GM19455 (cell line): ENCODE measurements at regions not wholly inside any gene's neighbourhood (a gene's known extent, or its start where the extent isn't known, plus 50 kb on each side); places are given as distances from the start of the nearest gene placed in this dataset.

Experiments
- ATAC-seq: cut with Tn5 transposase; IDR thresholded peaks from one replicate; pipeline ENCODE4 v1.9.1; 2021; ENCODE audit not compliant: unreplicated experiment

DNA sequence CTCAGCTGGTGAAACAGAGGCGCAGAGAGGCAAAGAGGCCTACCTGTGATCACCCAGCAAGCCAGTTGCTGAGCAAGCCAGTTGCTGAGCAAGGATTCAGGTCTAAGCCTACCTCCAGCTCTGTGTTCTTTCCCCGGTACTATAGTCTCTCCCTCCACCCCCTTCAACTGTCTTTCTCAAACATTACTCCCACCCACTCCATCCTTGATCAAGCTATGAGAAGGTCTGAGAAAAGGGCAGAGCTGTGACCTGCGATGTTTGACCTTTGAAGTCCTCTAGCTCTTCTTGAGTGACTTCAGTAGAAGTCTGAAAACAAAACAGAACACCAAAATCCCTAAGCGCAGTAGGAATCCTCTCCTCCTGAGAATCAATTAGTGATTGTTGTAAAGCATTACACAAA lies 665.2 kb upstream of the ID2 start:
- no peak for ATAC-seq

DNA sequence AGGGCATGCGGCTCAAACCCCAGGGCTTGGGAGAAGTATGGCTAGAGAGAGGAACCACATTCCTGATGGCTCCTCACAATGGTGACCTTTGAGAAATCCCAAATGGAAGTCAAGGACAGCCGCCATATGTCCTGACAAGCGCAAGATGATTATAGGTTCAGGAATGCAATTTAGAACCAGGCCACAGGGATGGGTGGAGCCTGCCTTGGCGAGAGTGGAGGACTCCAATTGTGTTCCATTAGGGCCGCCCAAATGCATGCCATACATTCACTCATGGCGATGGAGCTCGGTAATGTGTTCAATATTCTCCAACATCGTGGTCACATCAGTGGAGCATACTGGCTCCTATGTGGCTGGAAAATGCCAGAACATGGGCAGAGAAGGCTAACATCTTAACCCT lies 662.9 kb upstream of the ID2 start:
- no peak for ATAC-seq

DNA sequence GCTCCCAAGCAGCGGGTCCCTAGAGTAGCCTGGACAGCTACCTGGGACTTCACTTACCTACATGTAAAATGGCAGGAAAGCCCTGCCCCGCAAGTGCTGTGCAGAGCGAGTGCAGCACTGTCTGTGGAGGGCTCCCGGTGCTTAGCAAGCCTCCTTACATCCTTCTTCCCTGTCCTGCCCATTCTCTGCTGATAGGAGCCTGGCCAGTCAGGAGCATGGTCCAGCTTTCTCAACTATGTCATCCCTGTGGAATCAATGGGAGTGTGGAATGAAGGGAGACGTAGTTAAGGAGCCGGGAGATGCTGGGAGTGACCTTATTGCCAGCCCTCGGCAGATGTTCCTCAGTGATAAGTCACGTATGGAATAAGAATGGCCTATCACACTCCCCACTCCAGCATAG lies 661.9 kb upstream of the ID2 start:
- no peak for ATAC-seq

DNA sequence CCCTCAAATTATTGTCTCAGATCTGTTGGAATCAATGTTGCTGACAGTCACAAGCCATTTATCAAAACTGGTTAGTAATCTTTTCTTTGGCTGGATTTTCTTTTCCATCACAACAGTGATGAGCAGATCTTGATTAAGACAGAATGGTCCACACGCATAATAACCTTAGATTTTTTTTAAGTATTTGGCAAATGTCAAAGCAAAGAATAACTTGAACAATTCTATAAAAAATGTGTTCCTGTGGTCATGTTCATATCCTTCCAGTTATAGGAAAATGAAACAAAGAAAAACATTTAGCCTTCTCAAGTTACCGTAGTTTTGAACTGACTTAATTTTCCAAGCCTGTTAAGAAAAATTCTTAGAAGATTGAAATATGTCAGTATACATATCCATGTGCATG lies 659.9 kb upstream of the ID2 start:
- ATAC-seq = no peak

DNA sequence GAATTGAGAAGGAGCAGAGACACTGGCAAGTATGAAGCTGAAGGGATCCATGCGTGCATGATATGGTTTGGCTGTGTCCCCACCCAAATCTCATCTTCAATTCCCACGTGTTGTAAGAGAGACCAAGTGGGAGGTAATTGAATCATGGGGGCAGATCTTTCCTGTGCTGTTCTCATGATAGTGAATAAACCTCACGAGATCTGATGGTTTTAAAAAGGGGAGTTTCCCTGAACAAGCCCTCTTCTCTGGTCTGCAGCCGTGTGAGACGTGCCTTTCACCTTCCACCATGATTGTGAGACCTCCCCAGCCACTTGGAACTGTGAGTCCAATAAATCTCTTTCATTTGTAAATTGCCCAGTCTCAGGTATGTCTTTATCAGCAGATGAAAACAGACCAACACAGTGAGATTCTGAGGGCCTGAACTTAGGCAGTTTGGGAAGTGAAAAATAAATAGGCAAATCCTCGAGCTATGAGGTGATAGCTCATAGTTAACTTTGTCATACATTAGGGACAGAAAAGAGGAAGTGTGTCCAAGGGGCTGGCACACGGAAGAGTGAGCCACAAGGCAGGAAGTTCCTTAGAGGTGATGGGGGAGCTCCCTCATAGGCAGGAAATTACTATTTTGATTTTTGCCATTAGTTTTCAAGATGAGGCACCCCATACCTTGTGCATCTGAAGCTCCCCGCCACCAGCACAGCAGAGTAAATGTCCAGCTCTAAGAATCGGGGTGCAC lies 658.8 kb upstream of the ID2 start:
- no peak for ATAC-seq

DNA sequence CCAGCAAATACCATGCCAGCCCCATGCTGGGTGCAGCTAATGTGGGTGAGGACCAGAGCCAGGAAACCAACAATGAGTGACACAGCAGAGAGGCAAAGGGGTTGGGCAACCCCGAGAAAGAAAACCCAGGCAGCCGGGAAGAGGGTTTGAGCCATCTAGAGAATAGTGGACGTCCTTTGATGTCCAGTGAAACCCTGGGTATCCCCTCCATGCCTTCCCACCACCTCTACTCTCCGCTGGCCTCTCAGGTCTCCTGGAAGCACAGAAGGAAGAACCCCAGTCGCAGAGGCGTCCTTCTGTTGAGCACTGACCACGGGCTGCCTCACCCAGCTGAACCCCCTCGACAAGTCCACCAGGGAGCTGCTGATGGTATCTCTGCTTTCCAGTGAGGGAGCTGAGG lies 657.4 kb upstream of the ID2 start:
- ATAC-seq = no peak

DNA sequence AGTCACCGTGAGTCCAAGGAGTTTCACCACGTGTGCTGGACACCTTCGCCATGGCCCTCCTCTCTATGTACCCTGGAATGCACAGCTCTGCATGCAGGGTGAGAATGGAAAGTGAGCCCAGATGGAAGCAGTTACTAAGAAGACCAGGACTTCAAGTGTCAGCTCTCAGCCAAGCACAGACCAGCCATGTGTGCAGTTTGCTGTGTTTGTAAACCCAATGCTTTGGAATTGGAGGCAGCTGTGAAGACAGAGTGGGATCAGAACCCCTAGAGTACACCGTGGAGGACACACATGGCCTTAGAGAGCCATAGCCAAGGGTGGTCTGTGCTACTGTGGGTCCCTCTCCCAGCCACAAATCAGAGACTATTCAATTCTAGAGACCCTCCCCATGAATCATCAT lies 655.5 kb upstream of the ID2 start:
- no peak for ATAC-seq

DNA sequence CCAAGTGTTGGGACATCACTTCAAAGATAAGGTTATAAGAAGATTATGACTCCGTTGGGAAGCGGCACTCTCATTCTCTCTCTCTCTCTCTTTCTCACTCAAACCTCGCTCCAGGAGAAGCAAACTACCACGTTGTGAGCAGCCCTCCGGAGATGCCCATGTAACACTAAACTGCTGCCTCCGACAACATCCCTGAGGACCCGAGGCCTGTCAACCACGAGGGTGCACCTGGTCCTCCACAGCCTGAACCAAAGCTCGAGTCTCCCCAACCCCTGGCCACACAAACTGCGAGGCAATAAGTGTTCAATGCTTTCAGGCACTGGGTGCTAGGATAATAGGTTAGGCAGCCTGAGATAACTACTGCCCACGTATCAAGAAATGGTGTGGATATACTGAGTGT lies 654.5 kb upstream of the ID2 start:
- no peak for ATAC-seq

DNA sequence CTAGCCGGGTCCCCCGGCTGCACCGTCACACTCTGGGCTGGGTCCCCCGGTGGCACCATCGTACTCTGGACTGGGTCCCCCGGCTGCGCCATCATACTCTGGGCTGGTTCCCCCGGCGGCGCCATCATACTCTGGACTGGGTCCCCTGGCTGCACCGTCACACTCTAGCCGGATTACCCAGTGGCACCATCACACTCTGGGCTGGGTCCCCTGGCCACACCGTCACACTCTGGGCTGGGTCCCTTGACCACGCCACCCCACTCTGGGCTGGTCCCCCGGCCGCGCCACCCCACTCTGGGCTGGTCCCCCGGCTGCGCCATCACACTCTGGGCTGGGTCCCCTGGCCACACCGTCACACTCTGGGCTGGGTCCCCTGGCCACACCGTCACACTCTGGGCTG lies 653.8 kb upstream of the ID2 start:
- no peak for ATAC-seq

DNA sequence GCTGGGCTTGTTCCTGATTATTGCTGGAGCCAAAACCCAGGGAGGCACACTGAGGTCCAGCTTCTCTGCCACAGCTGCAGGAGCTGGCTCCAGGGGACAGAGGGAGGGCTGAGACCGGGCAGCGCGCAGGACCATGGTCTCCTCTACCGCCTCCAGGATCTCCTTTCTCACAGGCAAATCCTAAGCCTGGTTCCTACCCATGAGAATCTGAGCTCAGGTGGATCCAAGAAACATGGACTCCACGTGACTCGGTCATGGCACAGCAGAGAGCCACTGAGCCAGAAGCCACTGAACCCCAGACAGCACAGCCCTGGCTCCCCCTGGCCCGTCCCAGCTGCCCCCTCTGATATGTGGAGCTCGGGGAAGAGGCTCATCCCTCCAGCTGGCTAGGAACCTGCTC lies 653.4 kb upstream of the ID2 start:
- no peak for ATAC-seq

DNA sequence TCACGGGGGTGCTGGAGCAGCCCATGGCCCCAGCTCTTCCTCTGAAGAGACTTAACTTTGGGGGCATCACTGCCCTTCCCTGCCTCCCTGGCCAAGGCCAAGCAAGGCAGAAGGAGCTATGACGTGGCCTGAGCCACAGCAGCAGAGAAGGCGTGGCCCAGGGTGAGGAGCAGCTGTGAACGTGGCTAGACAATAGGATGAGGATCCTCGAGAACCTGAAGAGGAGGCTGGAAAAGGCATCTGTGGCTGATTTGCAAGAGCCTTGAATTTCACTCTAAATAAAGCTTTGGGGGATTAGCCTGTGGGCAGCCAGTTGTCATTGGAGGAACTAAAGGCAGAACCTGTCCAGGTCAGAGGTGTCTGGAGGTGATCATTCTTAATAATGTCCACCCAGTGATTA lies 652.9 kb upstream of the ID2 start:
- ATAC-seq = no peak

DNA sequence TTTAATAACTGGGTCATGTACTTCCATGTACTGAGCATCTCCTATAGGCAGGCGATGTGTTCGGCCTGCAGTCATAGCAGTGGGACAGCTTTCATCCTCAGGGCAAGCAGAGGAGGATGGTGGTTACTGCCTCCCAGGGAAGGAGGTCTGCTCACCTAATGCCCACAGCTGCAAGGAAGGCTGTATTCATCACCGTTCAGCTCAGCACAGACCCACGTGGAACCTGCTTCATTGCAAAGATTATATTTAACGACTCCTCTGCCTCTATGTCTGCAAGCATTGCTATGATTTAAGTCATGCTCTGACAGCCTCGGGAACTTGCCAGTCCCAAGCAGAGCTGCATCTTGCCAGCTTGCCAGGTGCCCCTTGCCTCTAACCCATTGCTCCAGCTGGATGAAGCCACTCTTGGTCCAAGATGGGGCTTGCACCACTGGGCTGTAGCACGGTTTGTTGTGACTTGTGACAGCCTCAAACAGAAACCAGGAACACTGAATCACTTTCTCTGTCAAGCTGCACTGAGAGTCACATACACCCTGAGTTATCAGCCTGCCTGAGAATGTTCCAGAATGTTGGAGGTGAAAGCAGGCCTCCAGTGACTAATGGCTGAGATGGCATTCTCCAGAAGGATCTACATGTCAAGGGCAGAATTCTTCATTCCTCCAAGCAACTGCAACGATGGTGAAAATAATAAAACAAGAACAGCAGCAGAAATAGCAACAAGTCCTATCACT lies 651.1 kb upstream of the ID2 start:
- no peak for ATAC-seq

DNA sequence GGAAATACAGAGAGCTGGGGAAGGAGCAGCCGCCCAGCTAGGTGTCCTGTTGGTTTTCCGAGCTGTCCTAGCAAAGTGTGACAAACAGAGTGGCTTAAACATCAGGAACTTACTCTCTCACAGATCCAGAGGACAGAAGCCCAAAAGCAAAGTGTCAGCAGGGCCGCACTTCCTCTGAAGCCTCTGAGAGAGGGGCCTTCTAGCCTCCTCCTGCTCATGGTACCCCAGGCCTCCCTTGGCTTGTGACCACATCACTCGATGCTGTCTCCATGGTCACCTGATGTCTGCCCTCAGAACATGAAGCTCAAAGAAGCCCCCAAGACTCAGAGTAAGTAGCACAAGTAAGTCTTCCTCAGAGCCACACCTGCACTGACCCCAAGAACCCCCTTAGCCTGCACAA lies 650.5 kb upstream of the ID2 start:
- no peak for ATAC-seq

DNA sequence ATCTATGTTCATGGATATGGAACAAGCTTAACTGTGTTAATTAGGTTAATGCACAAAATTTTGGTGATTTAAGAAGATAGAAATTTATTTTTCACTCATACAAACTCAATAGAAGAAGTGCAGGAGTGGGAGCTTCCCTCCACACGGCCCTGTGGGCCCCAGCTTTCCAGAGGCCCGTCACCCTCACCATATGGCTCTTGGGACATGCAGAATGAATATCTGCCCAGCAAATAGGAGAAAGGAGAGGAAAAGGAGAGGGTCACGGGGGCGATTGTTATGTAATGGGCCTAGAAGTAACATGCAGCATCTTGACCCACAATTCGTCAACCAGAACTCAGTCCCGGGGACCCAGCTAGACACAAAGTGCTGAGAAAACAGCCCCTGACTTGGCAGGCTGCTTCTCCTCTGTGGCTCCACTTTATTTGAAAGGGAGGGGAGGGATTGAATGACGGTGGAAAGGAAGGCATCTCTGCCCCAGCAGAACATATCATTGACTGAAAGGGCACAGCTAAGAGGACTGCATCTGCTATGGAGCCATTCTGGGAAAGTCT lies 648.2 kb upstream of the ID2 start:
- ATAC-seq = no peak

DNA sequence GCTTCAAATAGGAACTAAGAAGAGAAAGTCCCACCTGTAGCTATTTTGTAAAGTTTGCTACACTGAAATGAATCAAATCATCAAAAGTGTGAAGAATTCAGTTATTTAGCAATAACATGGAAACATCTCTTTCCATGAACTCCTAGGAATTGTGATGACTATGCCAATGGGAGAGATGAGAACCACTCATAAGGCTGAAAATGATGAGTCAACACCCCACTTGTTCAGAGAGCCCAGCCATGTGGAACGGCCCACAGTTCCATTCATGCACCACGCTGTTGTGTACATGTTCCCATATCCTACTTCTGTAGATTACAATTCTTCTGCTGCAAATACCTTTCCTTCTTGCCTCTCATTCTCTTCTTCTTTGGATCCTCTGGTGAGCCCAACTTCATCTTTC lies 645.5 kb upstream of the ID2 start:
- ATAC-seq = no peak

DNA sequence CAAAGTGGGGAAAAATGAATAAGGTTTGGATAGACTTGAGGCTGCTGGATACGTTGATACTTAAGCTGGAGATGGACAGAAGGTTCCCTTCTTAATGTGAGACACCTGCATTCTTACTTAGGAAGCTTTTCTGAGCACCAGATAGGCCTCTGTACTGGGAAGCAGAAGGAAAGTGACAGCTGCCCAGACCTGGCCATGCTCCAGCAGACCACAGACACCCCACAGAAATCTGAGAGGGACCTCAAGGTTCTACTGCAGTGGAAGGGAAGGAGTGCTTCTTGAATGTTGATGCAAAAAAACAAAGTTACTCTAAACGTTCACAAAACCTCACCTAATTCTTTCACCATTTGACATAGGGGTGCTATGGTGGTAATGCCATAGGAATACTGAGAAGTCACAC lies 642.1 kb upstream of the ID2 start:
- no peak for ATAC-seq

DNA sequence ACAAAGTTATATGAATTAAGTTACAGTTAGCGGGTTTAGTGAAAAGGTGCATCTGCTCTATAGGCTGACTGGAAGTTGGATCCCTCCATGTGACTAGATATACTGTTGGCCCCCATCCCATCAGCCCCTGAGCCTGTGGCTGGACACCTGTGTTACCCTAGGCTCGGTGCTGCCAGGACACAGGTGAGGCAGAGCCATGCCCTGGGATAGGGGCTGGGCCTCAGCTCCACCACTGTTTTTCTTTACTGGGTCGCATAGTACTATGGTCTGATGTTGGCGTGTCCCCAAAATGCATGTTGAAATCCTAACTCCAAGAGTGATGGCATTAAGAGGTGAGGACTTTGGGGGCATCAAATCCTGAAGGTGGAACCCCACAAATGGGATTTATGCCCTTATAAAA lies 638.6 kb upstream of the ID2 start:
- no peak for ATAC-seq

DNA sequence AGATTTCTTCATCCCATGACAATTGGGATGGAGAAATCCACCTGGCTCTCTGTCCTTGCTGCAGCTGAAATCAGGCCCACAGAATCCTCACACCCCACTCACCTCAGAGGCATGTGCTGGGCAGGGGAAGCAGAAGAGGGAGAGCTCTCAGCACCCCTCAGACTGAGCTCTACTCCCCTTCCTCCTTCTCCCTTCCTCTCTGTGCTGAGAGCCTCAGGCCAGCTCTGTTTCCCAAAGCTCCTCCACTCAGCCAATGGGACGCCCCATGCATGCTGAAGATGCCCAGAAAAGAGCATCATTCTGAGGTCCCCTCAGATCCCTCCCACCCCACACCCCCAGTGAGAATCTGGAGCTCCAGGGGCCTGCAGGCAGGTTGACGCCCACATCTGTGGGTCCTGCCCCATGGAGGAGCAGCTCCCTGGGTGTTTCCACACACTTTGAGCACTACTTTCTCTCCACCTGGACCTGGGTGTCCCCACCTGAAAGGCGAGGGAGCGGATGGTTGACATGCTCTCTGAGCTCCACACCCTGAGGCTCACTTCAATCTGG lies 637.7 kb upstream of the ID2 start:
- ATAC-seq = no peak

DNA sequence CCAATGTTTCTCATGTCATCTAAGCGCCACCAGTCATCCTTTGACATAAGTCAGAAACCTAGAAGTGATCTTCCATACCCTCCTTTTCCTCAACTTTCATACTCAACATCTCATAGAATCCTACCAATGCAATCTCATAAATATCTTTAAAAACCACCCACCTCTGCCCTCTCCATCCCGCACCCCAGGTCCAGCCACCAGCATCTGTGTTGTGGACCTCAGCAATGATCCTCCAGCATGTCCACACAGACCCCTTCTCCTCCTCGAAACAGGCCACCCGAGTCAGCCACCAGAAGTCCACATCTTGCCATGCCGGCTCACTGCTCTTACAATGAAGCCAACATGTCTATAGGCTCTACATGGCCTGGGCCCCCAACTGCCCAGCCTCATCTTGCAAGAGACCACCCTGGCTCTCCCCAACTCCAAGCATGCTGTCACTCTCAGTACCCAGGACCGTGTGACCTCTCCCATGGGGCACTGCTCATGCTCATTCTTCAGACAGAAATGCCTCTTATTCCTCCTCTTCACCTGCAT lies 636.7 kb upstream of the ID2 start:
- no peak for ATAC-seq

DNA sequence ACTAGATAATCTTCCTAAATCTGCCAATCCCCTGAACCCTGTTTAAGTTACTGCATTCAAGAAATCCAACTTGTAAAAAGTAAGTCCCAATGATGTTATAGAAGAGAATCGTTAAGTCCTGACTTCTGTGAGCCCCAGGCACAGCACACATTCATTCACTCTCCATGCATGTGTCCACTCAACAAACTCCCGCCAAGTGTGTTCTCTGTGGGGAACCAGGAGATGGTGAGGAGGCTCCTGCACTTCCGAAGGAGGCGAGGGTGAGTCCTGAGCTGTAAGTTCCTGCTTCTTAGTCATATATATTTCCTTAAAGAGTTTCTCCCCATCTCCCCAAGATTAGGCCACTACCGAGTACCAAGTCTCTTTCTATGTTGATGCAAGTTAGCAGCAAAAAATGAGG lies 635.0 kb upstream of the ID2 start:
- no peak for ATAC-seq

DNA sequence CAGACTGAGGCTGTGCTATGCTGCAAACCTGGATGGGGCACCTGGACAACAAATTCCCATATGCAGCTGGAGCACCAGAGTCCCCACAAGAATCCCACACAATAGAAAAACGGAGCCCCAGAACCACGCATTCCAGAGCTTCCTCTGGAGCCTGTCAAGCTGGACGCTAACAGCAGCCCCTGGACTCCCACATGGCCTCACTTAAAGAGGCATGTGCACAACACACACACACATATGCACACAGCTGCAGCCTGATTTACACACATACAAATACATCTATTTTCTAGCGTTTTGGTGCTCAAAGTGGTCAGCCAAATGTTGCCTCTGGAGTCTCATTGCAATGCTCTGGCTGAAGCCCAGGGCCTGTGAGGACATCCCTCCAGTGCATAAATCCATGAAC lies 632.7 kb upstream of the ID2 start:
- ATAC-seq = no peak
